ENCODE measurements at regions not wholly inside any gene's neighbourhood (a gene's known extent, or its start where the extent isn't known, plus 50 kb on each side); places are given as distances from the start of the nearest gene placed in this dataset.

DNA sequence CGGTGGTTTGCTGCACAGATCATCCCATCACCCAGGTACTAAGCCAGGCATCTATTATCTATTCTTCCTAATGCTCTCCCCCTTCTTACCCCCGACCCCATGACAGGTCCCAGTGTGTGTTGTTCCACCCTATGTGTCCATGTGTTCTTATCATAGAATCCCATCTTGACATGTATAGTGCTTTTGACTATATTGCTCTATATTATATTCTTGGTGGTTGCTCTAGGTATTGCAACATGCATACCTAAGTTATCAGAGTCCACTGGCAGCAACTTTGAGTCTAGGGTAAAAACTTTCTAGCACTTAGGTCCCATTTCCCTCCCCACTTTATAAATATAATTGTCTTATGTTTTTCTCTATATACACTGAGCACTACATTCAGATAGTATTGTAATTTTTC lies 170.3 kb downstream of the TBX22 start:
- no peak overlapping the region for H4K8ac ChIP-seq (ENCODE audit: low read depth, low read length)

DNA sequence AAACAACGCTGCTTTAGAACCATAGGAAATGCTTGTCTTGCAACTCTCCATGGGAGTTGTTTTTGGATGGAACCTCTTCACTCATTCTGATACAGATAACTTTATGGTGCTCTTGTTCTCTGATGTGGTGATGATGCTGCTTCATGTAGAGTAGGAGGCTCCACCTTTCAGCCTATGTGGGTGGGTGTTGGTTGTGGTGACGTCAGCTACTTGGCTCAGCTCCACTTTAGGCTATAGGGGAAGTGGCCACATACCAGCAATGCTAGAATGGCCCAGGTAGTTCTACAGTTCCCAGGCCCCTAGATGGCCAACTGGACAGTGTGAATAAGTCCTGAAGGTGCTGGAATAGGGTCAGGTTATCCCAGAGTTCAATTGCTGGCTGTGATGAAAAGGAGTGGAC lies 192.1 kb downstream of the TBX22 start:
- no peak overlapping the region for H2AFZ ChIP-seq (ENCODE audit: insufficient read depth, low read length, poor library complexity)

More for the DNA sequence above, 170.3 kb downstream of the TBX22 start:
- Histone ChIP-seq H3K4ac (ENCODE audit: low read depth, low read length) (no peak overlapping the region), H2AK5ac (ENCODE audit: low read length) (no peak overlapping the region), H3K14ac (ENCODE audit: low read length) (no peak overlapping the region), H4K12ac (ENCODE audit: low read depth, low read length) (no peak overlapping the region), H2AFZ (ENCODE audit: insufficient read depth, low read length, poor library complexity) (no peak overlapping the region), H2BK5ac (ENCODE audit: low read depth, low read length, poor library complexity) (no peak overlapping the region), H3K9me3 (ENCODE audit: insufficient read depth, low read depth, low read length) (no peaks in the 10 kb centered on the region), H3K9ac (ENCODE audit: low read length) (no peak overlapping the region), H4K91ac (ENCODE audit: low read depth, low read length) (no peak overlapping the region), H3K27me3 (ENCODE audit: insufficient read depth, low read length) (no peaks in the 10 kb centered on the region), H3K27ac (ENCODE audit: low read depth, low read length) (no peak overlapping the region), H3K23ac (ENCODE audit: low read length) (no peak overlapping the region), H3K79me2 (ENCODE audit: control insufficient read depth, insufficient read depth, low read length, poor library complexity) (no peaks in the 10 kb centered on the region), H2BK12ac (ENCODE audit: low read length) (no peak overlapping the region), H2BK120ac (ENCODE audit: insufficient read depth, low read length, poor library complexity) (no peak overlapping the region), H3K4me2 (ENCODE audit: low read length) (no peak overlapping the region), H3K4me1 (ENCODE audit: control insufficient read depth in 1 of 2, insufficient read depth in 2 of 2, low read length in 2 of 2) (no peaks in the 10 kb centered on the region), H3K36me3 (ENCODE audit: control insufficient read depth in 1 of 2, insufficient read depth in 2 of 2, low read length in 2 of 2) (no peaks in the 10 kb centered on the region), H3K4me3 (ENCODE audit: low read depth, low read length) (no peak overlapping the region), H3K79me1 (ENCODE audit: low read length) (no peaks in the 10 kb centered on the region), H3K18ac (ENCODE audit: low read length) (no peak overlapping the region)
- no peak for DNase-seq
- no CpG with 5 or more reads among the region's 2 CpGs for WGBS (ENCODE audit: extremely low coverage, insufficient coverage, insufficient read length)

DNA sequence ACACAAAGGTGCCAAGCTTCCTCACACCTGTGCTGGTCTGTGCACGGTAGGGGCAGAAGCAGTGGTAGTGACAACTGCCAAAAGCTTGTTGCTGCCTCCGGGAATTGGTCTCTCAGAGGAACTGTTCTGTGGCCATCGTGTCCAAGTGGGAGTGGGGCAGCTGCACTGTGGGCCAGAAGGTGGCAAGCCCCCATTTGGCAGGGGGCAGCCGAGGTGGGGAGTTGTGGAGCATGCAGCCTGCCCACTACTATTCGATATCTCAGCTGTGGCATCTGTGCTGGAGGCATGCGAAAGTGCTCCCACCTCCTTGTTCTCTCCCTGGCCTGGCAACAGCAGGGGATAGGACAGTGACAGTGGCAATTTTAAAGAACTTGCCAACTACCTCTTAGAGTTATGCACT lies 192.8 kb downstream of the TBX22 start:
- H3K9ac ChIP-seq (ENCODE audit: low read length) = no peak overlapping the region
- no peak overlapping the region for H3K4ac ChIP-seq (ENCODE audit: low read depth, low read length)
- H2AFZ ChIP-seq (ENCODE audit: insufficient read depth, low read length, poor library complexity) = no peak overlapping the region
- no peak overlapping the region for H2BK120ac ChIP-seq (ENCODE audit: insufficient read depth, low read length, poor library complexity)
- H3K9me3 ChIP-seq (ENCODE audit: insufficient read depth, low read depth, low read length) = no peaks in the 10 kb centered on the region
- no peaks in the 10 kb centered on the region for H3K4me1 ChIP-seq (ENCODE audit: control insufficient read depth in 1 of 2, insufficient read depth in 2 of 2, low read length in 2 of 2)
- no peak overlapping the region for H3K23ac ChIP-seq (ENCODE audit: low read length)
- H4K8ac ChIP-seq (ENCODE audit: low read depth, low read length) = no peak overlapping the region
- DNase-seq = no peak
- no peak overlapping the region for H3K27ac ChIP-seq (ENCODE audit: low read depth, low read length)
- H3K18ac ChIP-seq (ENCODE audit: low read length) = no peak overlapping the region
- H3K36me3 ChIP-seq (ENCODE audit: control insufficient read depth in 1 of 2, insufficient read depth in 2 of 2, low read length in 2 of 2) = no peaks in the 10 kb centered on the region
- H3K79me1 ChIP-seq (ENCODE audit: low read length) = no peaks in the 10 kb centered on the region
- no peaks in the 10 kb centered on the region for H3K79me2 ChIP-seq (ENCODE audit: control insufficient read depth, insufficient read depth, low read length, poor library complexity)
- H3K4me3 ChIP-seq (ENCODE audit: low read depth, low read length) = no peak overlapping the region
- no peaks in the 10 kb centered on the region for H3K27me3 ChIP-seq (ENCODE audit: insufficient read depth, low read length)
- no peak overlapping the region for H3K14ac ChIP-seq (ENCODE audit: low read length)
- no CpG with 5 or more reads among the region's 6 CpGs for WGBS (ENCODE audit: extremely low coverage, insufficient coverage, insufficient read length)
- H4K12ac ChIP-seq (ENCODE audit: low read depth, low read length) = no peak overlapping the region
- no peak overlapping the region for H2BK12ac ChIP-seq (ENCODE audit: low read length)
- no peak overlapping the region for H4K91ac ChIP-seq (ENCODE audit: low read depth, low read length)
- H2BK5ac ChIP-seq (ENCODE audit: low read depth, low read length, poor library complexity) = no peak overlapping the region
- H3K4me2 ChIP-seq (ENCODE audit: low read length) = no peak overlapping the region
- no peak overlapping the region for H2AK5ac ChIP-seq (ENCODE audit: low read length)

More for the DNA sequence above, 192.1 kb downstream of the TBX22 start:
- no CpG with 5 or more reads among the region's 2 CpGs for WGBS (ENCODE audit: extremely low coverage, insufficient coverage, insufficient read length)
- Histone ChIP-seq H3K9ac (ENCODE audit: low read length) (no peak overlapping the region), H3K18ac (ENCODE audit: low read length) (no peak overlapping the region), H2AK5ac (ENCODE audit: low read length) (no peak overlapping the region), H2BK120ac (ENCODE audit: insufficient read depth, low read length, poor library complexity) (no peak overlapping the region), H3K27ac (ENCODE audit: low read depth, low read length) (no peak overlapping the region), H4K12ac (ENCODE audit: low read depth, low read length) (no peak overlapping the region), H2BK12ac (ENCODE audit: low read length) (no peak overlapping the region), H4K91ac (ENCODE audit: low read depth, low read length) (no peak overlapping the region), H4K8ac (ENCODE audit: low read depth, low read length) (no peak overlapping the region), H3K79me1 (ENCODE audit: low read length) (no peaks in the 10 kb centered on the region), H3K9me3 (ENCODE audit: insufficient read depth, low read depth, low read length) (no peaks in the 10 kb centered on the region), H3K4ac (ENCODE audit: low read depth, low read length) (no peak overlapping the region), H3K79me2 (ENCODE audit: control insufficient read depth, insufficient read depth, low read length, poor library complexity) (no peaks in the 10 kb centered on the region), H3K36me3 (ENCODE audit: control insufficient read depth in 1 of 2, insufficient read depth in 2 of 2, low read length in 2 of 2) (no peaks in the 10 kb centered on the region), H3K14ac (ENCODE audit: low read length) (no peak overlapping the region), H3K4me2 (ENCODE audit: low read length) (no peak overlapping the region), H2BK5ac (ENCODE audit: low read depth, low read length, poor library complexity) (no peak overlapping the region), H3K4me1 (ENCODE audit: control insufficient read depth in 1 of 2, insufficient read depth in 2 of 2, low read length in 2 of 2) (no peaks in the 10 kb centered on the region), H3K27me3 (ENCODE audit: insufficient read depth, low read length) (no peaks in the 10 kb centered on the region), H3K23ac (ENCODE audit: low read length) (no peak overlapping the region), H3K4me3 (ENCODE audit: low read depth, low read length) (no peak overlapping the region)
- DNase-seq = no peak

DNA sequence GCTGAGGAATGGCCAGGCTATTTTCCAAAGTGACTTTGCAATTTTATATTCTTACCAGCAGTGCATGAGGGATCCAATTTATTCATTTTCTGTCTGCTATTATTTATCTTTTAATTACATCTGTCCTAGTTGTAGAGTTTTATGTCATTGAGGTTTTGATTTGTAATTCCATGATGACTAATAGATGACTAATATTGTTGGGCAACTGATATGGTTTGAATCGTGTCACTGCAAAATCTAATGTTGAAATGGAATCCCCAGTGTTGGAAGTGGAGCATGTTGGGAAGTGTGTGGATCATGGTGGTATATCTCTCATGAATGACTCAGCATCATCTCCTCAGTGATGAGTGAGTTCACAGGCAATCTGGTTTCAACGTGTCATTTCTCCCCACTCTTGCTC lies 201.5 kb downstream of the TBX22 start:
- no CpG with 5 or more reads among the region's 2 CpGs for WGBS (ENCODE audit: extremely low coverage, insufficient coverage, insufficient read length)
- no peak overlapping the region for H3K23ac ChIP-seq (ENCODE audit: low read length)
- no peak overlapping the region for H3K27ac ChIP-seq (ENCODE audit: low read depth, low read length)
- H2AFZ ChIP-seq (ENCODE audit: insufficient read depth, low read length, poor library complexity) = no peak overlapping the region
- no peak overlapping the region for H2BK5ac ChIP-seq (ENCODE audit: low read depth, low read length, poor library complexity)
- H3K9ac ChIP-seq (ENCODE audit: low read length) = no peak overlapping the region
- H4K12ac ChIP-seq (ENCODE audit: low read depth, low read length) = no peak overlapping the region
- H3K4me3 ChIP-seq (ENCODE audit: low read depth, low read length) = no peak overlapping the region
- no peaks in the 10 kb centered on the region for H3K27me3 ChIP-seq (ENCODE audit: insufficient read depth, low read length)
- H2BK12ac ChIP-seq (ENCODE audit: low read length) = no peak overlapping the region
- no peaks in the 10 kb centered on the region for H3K79me1 ChIP-seq (ENCODE audit: low read length)
- H3K18ac ChIP-seq (ENCODE audit: low read length) = no peak overlapping the region
- H2BK120ac ChIP-seq (ENCODE audit: insufficient read depth, low read length, poor library complexity) = no peak overlapping the region
- no peak overlapping the region for H2AK5ac ChIP-seq (ENCODE audit: low read length)
- H3K79me2 ChIP-seq (ENCODE audit: control insufficient read depth, insufficient read depth, low read length, poor library complexity) = no peaks in the 10 kb centered on the region
- no peak overlapping the region for H3K4ac ChIP-seq (ENCODE audit: low read depth, low read length)
- no peak for DNase-seq
- no peaks in the 10 kb centered on the region for H3K9me3 ChIP-seq (ENCODE audit: insufficient read depth, low read depth, low read length)
- no peaks in the 10 kb centered on the region for H3K4me1 ChIP-seq (ENCODE audit: control insufficient read depth in 1 of 2, insufficient read depth in 2 of 2, low read length in 2 of 2)
- no peak overlapping the region for H3K4me2 ChIP-seq (ENCODE audit: low read length)
- H3K36me3 ChIP-seq (ENCODE audit: control insufficient read depth in 1 of 2, insufficient read depth in 2 of 2, low read length in 2 of 2) = no peaks in the 10 kb centered on the region
- H4K91ac ChIP-seq (ENCODE audit: low read depth, low read length) = no peak overlapping the region
- H4K8ac ChIP-seq (ENCODE audit: low read depth, low read length) = no peak overlapping the region
- H3K14ac ChIP-seq (ENCODE audit: low read length) = no peak overlapping the region
